CD4-positive, alpha-beta T cell treated with Interleukin-4 for 4 hours (primary cell): ENCODE measurements at regions not wholly inside any gene's neighbourhood (a gene's known extent, or its start where the extent isn't known, plus 50 kb on each side); places are given as distances from the start of the nearest gene placed in this dataset.

ENCODE experiments used
- DNase-seq: peaks from one replicate; pipeline ENCODE4 v3.0.0-alpha.2; 2020

- no peak for DNase-seq
Observed at GRCh38 chr2:22694856-22695255, 690.1 kb upstream of the KLHL29 start.

GRCh38 chr2:22697054-22697788 is 687.8 kb upstream of the KLHL29 start:
- no peak for DNase-seq

- DNase-seq: no peak
Observed at GRCh38 chr2:22701561-22702160, 683.3 kb upstream of the KLHL29 start.

GRCh38 chr2:22703286-22703920 is 681.6 kb upstream of the KLHL29 start:
- DNase-seq: no peak

GRCh38 chr2:22719396-22719795 is 665.6 kb upstream of the KLHL29 start:
- no peak for DNase-seq

GRCh38 chr2:22729466-22729865 is 655.5 kb upstream of the KLHL29 start:
- DNase-seq: no peak

GRCh38 chr2:22734373-22735045 is 650.5 kb upstream of the KLHL29 start:
- no peak for DNase-seq

- no peak for DNase-seq
Observed at GRCh38 chr2:22737144-22737543, 647.8 kb upstream of the KLHL29 start.

GRCh38 chr2:22741216-22741615 is 643.8 kb upstream of the KLHL29 start:
- DNase-seq: no peak

- no peak for DNase-seq
Observed at GRCh38 chr2:22748909-22749308, 636.1 kb upstream of the KLHL29 start.

- DNase-seq: no peak
Observed at GRCh38 chr2:22753476-22753875, 631.5 kb upstream of the KLHL29 start.

GRCh38 chr2:22756276-22757043 is 628.5 kb upstream of the KLHL29 start:
- no peak for DNase-seq

- DNase-seq: no peak
Observed at GRCh38 chr2:22769497-22769896, 615.5 kb upstream of the KLHL29 start.

GRCh38 chr2:22784566-22784965 is 600.4 kb upstream of the KLHL29 start:
- DNase-seq: no peak

- DNase-seq: no peak
Observed at GRCh38 chr2:22786817-22787216, 598.2 kb upstream of the KLHL29 start.

GRCh38 chr2:22787745-22788144 is 597.2 kb upstream of the KLHL29 start:
- no peak for DNase-seq

GRCh38 chr2:22788749-22789327 is 596.1 kb upstream of the KLHL29 start:
- no peak for DNase-seq

- DNase-seq: no peak
Observed at GRCh38 chr2:22795287-22795866, 589.6 kb upstream of the KLHL29 start.

GRCh38 chr2:22798386-22798785 is 586.6 kb upstream of the KLHL29 start:
- no peak for DNase-seq

GRCh38 chr2:22800412-22800811 is 584.6 kb upstream of the KLHL29 start:
- no peak for DNase-seq

- no peak for DNase-seq
Observed at GRCh38 chr2:22801071-22801470, 583.9 kb upstream of the KLHL29 start.

GRCh38 chr2:22801970-22802369 is 583.0 kb upstream of the KLHL29 start:
- DNase-seq: no peak
